A673 (cell line): ENCODE measurements at regions not wholly inside any gene's neighbourhood (a gene's known extent, or its start where the extent isn't known, plus 50 kb on each side); places are given as distances from the start of the nearest gene placed in this dataset.

Source experiments
- BruUV-seq: library from RNA; stranded (reverse); fragments of 400-500 nt; replicated peaks from 2 replicates; lab custom pipeline; 2021; lab: Mats Ljungman, UMichigan
- CTCF ChIA-PET: fragments of 300-600 bp; sonication (Branson Sonifier 250); formaldehyde crosslinking; loops from one replicate; lab custom pipeline; 2022; ENCODE audit warnings: antibody characterized with exemption; lab: Charles Lee
- POLR2A ChIA-PET: fragments of 300-600 bp; sonication (Branson Sonifier 250); formaldehyde crosslinking; loops from one replicate; lab custom pipeline; 2022; ENCODE audit warnings: antibody characterized with exemption; ENCODE audit not compliant: low non-redundant PET; lab: Charles Lee
- DNase-seq: peaks from one replicate; pipeline ENCODE4 v3.0.0-alpha.2; 2015; ENCODE audit warnings: low spot score
- H3K27ac ChIP-seq: fragments of 200-600 bp; sonication (generic); 2 replicates; pipeline ENCODE4 v1.5.1; 2016; ENCODE audit warnings: mixed run types, low read depth, mild to moderate bottlenecking, mixed read lengths, antibody characterized with exemption, low read length; ENCODE audit not compliant: poor library complexity, severe bottlenecking
- H3K27me3 ChIP-seq: fragments of 200-600 bp; sonication (generic); replicated peaks from 2 replicates; pipeline ENCODE4 v1.6.1; 2017; ENCODE audit warnings: mixed run types, low read depth, mild to moderate bottlenecking, mixed read lengths, antibody characterized with exemption, low read length; ENCODE audit not compliant: insufficient read depth, poor library complexity
- H3K36me3 ChIP-seq: fragments of 200-600 bp; sonication (generic); 2 replicates; pipeline ENCODE4 v1.6.1; 2016; ENCODE audit warnings: mixed run types, mild to moderate bottlenecking, mixed read lengths, antibody characterized with exemption, low read length; ENCODE audit not compliant: insufficient read depth, poor library complexity, severe bottlenecking
- H3K4me1 ChIP-seq: fragments of 200-600 bp; sonication (generic); 2 replicates; pipeline ENCODE4 v1.6.1; 2017; ENCODE audit warnings: mixed run types, mild to moderate bottlenecking, mixed read lengths, antibody characterized with exemption, low read length; ENCODE audit not compliant: insufficient read depth, poor library complexity, severe bottlenecking
- H3K4me3 ChIP-seq: fragments of 200-600 bp; sonication (generic); 2 replicates; pipeline ENCODE4 v1.5.1; 2016; ENCODE audit warnings: low read depth, mixed run types, mild to moderate bottlenecking, mixed read lengths, low read length; ENCODE audit not compliant: poor library complexity, severe bottlenecking
- H3K9me3 ChIP-seq: fragments of 200-600 bp; sonication (generic); 2 replicates; pipeline ENCODE4 v1.6.1; 2016; ENCODE audit warnings: mixed run types, low read depth, mild to moderate bottlenecking, mixed read lengths, antibody characterized with exemption, low read length; ENCODE audit not compliant: poor library complexity, severe bottlenecking
- CTCF ChIP-seq: fragments of 300-800, 200-600 bp; sonication (generic); conservative IDR thresholded peaks from 2 replicates; pipeline ENCODE4 v1.5.1; 2017; ENCODE audit warnings: low read depth, mild to moderate bottlenecking, antibody characterized with exemption, low read length, moderate library complexity, mixed read lengths
- EZH2 ChIP-seq: fragments of 200-600 bp; sonication (generic); IDR thresholded peaks from 2 replicates; pipeline ENCODE4 v1.6.1; 2017; ENCODE audit warnings: borderline replicate concordance, low read depth, mild to moderate bottlenecking, mixed read lengths, antibody characterized with exemption, low read length; ENCODE audit not compliant: poor library complexity, severe bottlenecking
- intact Hi-C: fragments of 100-400 bp; cut with micrococcal nuclease; formaldehyde crosslinking; loops from one replicate; pipeline ENCODE4 v1.10.0; 2022; ENCODE audit not compliant: unreplicated experiment

- no peaks in the 10 kb centered on the region for H3K27me3 ChIP-seq
- intact Hi-C loops: no loop called here
- no peak overlapping the region for H3K4me3 ChIP-seq
- no peaks in the 10 kb centered on the region for H3K36me3 ChIP-seq
- no peak for DNase-seq
- BruUV-seq: no TSS peak
- POLR2A ChIA-PET: no interaction called here
- H3K9me3 ChIP-seq: no peaks in the 10 kb centered on the region
- H3K27ac ChIP-seq: no peak overlapping the region
- H3K4me1 ChIP-seq: peaks cover 1% of the 10 kb centered on the region
- CTCF ChIA-PET: no interaction called here
- TF ChIP-seq EZH2 (no peak), CTCF (no peak)
These were observed 103.7 kb upstream of the MAX start for GRCh38 chr14:65206078-65206447.

DNA sequence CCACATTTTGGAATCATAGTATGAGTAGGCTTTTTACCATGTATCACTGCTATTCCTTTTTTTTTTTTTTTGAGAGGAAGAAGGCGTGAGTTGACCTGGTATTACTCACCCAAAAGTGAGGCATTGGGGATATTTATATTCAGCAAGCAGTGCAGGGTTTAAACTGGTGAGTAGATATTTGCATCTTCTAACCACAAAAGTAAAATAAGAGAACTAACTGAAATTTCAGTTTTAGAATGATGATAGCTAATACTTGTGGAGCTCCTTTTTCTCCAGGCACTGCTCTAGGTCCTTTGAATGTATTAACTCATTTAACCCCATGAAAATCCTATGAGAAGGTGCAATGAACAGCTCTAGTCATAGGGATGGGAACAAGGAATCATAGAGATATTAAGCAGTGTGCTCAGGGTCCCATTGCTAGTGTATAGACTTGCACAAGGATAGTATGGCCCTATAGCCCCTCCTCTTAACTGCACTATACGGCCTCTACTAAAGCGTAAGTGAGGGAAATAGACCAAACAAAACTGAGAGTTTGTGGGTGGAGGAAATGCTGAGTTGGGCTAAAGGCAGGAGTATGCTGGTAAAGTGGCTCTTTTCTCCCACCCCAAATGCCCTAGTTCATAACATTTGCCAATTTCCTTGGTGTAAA, 104.3 kb upstream of the MAX start:
- H3K27ac ChIP-seq: no peak overlapping the region
- peaks cover 6% of the 10 kb centered on the region for H3K4me1 ChIP-seq
- no peak for DNase-seq
- no peak for TF ChIP-seq EZH2
- no peak for TF ChIP-seq CTCF
- CTCF ChIA-PET: no interaction called here
- H3K36me3 ChIP-seq: no peaks in the 10 kb centered on the region
- intact Hi-C loops: no loop called here
- POLR2A ChIA-PET: no interaction called here
- no TSS peak for BruUV-seq
- H3K4me3 ChIP-seq: no peak overlapping the region
- H3K9me3 ChIP-seq: no peaks in the 10 kb centered on the region
- no peaks in the 10 kb centered on the region for H3K27me3 ChIP-seq

DNA sequence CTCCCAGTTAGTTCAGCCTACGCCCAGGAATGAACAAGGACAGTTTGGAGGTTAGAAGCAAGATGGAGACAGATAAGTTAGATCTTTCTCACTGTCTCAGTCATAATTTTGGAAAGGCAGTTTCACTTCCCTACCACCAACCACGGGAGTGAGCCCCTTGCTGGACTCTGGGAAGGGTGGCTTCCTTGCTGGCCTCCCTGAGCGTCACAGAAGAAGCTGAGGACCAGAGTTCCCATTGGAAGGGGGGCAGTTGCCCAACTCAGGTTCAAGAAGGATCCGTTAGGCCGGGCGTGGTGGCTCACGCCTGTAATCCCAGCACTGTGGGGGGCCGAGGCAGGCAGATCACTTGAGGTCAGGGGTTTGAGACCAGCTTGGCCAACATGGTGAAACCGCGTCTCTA, 106.2 kb upstream of the MAX start:
- no TSS peak for BruUV-seq
- Histone ChIP-seq H3K27me3 (no peaks in the 10 kb centered on the region), H3K27ac (no peak overlapping the region), H3K9me3 (no peaks in the 10 kb centered on the region), H3K4me1 (peaks cover 6% of the 10 kb centered on the region), H3K36me3 (no peaks in the 10 kb centered on the region), H3K4me3 (no peak overlapping the region)
- TF ChIP-seq EZH2 (no peak), CTCF (no peak)
- ChIA-PET CTCF (no interaction called here), POLR2A (no interaction called here)
- intact Hi-C loops: no loop called here
- DNase-seq: no peak
